Left forelimb (tissue), 1 donor: ENCODE measurements at regions not wholly inside any gene's neighbourhood (a gene's known extent, or its start where the extent isn't known, plus 50 kb on each side); places are given as distances from the start of the nearest gene placed in this dataset.

Experiments
- DNase-seq: peaks from one replicate; pipeline ENCODE4 v3.0.0-alpha.2; 2018; ENCODE audit warnings: low spot score

- DNase-seq, result no peak
Observed at GRCh38 chr7:386385-386784, 96.4 kb downstream of the FOXL3 start.

- peak; percentile 58 for DNase-seq
Observed at GRCh38 chr7:387132-388022, 97.4 kb downstream of the FOXL3 start.

DNA sequence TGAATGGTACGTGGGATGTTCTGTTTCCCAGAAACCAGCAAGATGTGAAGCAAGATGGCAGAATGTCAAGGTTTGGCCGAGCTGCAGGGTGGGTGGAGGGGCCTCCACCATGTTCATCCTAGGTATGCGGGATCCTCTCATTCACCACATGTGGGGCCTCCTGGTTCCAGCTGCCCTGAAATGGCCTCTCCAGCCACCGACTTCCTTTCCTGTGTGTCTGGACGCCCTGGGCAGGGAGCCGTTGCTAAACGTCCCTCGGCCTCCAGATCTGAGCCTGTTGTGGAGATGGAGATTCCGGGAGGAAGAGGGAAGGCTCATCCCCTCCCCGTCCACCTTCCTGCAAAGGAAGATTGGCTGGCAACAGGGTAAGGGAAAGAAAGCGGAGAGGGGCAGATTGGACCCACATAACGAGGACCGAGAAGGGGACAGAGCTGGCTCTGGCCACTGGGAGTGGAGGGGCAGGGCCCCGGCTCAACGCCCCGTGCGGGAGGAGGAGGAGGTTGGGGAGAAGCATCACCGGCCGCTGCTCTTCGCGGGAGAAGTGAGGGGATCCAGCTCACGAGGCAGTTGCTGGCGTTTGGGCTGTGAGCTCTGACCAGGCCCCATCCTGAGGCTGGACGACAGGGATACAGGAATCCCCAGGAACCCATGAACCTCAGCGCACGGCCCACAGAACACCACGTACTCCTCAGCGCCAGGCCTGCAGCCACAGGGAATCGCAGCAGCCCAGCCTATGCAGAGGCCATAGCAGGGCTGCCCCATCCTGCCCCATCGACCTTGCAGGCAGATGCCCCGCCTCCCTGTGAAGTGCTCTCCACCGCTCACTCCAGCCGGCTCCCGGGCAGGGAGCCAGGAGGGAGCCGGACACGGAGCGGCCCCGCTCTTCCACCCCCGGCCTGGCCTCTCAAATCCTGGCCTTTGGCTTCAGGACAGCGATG is 98.3 kb downstream of the FOXL3 start:
- DNase-seq, result peak; percentile 57

GRCh38 chr7:388961-389701 is 99.2 kb downstream of the FOXL3 start:
- peak; percentile 60 for DNase-seq

DNA sequence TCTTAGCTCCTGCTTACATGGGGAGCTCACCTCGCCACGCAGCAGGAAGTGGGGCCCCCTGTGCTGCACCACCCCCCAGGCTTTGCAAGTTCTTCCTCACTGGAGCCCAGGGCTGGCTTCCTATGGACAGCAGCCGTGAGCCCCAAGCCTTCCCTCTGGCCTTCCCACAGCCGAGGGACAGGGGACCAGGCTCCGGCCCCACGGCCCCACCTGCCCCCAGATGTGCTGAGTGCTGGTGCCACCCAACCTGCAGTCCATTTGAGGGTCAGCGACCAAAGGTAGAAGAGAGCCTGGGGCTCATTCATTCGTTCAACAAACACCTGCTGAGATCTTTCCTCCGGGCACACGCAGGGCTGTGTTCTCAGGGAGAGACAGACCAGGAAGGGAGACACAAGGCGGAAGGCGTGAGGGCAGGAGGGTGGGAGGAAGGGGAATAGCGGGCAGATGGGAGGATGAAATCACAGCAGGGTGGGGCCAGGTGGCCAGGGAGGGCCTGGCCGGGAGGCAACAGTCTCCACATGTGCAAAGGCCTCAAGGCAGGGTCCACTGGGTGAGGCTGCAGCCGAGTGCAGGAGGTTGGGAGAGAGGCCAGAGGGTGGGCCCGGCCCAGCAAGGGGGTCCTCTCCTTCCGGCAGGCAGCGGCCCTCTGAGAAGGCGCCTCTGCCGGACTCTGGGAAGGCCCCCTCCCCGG is 100.1 kb downstream of the FOXL3 start:
- peak; percentile 59 for DNase-seq

DNA sequence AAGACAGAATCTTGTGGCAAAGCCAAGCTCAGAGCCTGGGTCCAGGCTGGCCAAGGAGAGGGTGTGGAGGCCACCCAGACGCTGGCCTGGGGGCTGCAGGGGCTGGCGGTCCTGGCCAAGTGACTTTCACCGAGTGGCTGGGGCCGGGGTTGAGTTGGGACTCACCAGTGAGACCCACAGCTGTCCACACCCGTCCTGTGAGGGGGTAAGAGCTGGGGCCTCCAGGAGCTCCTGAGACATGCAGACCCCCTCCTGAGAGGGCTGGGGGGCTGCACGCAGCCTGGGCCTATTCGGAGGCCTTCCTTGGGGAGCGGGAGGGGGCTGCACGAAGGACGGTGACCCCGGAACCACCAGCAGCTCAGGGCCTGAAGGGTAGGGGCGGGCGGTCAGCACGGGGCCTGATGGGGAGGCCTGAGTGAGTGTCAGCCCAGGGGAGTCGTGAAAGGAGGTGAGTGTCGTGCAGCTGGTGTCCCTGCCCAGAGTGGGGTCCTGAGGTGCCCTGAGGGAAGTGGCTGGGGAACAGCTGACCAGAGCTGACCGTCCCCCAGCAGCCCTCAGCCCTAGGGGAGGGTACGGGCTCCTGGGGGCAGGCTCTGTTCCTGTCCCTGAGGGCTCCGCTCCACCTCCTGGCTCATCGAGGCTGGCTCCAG is 100.9 kb downstream of the FOXL3 start:
- DNase-seq, result peak; percentile 59

DNA sequence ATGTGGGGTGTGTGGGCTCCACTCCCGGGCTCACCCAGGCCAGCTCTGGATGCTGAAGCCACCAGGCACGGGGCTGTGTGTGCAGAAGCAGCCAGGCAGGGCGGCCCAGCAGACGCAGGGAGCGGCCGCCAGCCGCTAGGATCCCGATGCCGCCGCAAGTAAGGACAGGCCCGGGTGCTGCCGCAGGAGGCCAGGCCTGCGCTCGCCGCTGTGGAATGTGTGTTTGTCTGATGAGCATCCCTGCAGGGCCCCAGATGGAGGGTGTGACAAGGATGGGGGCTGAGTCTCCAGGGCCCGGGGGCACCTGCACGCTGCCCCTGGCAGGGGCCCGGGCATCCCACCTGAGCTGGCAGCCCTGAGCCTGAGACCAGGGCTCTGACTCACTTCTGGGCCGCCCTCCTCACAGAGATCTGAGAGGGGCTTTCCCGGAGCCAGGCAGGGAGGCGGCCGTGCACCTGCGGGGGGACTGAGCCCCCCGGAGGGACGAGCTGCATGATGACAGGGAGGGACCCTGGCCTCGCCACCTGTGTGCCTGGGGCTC is 101.5 kb downstream of the FOXL3 start:
- peak; percentile 54 for DNase-seq

DNA sequence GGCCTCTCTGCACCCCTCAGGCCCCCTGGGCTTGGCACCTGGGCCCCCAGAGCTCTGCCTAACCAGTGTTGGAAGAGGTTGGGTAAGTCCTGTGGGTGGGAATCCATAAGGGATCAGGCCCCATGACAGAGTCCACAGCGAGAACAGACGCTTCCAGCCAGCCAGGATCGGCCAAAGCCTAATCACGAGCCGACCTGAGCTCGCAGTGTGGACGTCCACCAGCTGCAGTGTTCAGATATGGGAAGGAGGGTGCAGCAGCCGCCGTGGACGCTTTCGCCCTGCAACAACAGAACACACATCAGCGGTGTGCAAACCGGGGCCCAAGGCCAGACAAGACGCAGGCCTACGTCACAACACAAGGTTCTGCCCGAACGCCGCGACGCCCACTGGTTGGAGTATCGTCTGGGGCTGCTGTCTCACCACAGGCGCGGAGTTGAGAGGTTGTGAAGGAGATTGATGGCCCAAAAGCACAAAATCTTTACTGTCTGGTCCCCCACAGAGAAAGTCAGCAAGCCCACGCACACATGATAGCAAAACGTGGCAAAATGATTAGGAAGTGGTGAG is 102.1 kb downstream of the FOXL3 start:
- peak; percentile 63 for DNase-seq

DNA sequence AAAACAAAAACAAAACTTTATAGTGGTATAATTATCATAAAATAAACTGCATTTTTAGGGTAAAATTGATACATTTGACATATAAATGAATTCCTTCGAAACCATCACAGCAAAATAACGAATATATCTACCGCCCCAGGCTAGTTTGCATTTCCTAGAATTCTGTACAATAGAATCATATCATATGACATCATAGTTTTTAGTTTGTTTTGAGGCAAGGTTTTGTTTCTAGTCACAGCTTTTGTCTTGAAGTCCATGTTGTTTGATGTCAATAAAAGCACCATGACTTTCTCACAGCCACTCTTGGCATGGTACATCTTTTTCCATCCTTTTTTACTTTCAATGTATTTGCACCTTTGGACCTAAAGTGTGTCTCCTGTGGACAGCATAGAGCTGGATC is 102.9 kb downstream of the FOXL3 start:
- no peak for DNase-seq

- DNase-seq, result no peak
Observed at GRCh38 chr7:395643-396042, 105.7 kb downstream of the FOXL3 start.

DNA sequence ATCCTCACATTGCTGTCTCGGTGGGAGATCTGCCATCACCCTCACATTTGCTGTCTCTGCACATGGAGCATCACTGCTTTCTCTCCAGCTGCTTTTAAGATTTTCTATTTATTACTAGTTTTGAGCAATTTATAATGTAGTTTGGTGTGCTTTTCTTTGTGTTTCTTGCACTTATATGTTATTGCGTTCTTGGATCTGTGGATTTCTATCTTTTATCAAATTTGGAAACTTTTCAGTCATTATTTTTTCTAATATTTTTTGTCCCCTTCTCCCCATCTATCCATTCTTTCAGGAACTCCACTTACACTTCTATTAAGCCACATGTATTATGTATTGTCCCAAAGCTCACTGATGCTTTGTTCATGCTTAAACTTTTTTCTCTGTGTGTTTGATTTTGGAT is 108.9 kb downstream of the FOXL3 start:
- no peak for DNase-seq

DNA sequence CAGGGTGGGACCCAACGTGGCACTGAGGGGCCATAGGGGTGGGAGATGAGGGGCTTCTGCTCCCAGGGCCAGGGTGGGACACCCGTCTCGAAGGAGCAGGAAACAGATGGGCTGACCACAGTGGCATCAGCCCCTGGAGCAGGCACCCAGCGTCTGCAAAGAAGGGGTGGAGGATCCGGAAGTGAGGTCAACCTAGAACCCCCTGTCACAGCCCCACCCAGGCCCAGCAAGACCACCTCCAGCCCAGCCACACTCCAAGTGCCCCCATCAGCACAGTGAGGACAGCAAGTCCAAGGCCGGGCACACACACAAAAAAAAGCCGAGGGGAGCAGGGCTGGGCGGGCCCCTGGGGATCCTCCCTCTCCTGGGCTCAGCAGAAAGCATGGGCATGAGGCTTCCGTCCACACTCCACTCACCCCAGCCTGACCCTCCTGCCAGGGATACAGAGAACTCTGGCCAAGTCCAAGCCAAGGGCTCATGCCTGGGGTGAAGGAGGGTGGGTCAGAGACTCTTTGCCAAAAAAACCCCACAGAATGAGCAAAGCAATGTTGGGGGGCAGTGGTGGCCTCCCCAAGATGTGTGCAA is 111.0 kb downstream of the FOXL3 start:
- DNase-seq, result no peak

GRCh38 chr7:401495-401894 is 111.5 kb downstream of the FOXL3 start:
- peak; percentile 54 for DNase-seq

GRCh38 chr7:404812-405488 is 114.7 kb downstream of the PDGFA start:
- peak; percentile 55 for DNase-seq

DNA sequence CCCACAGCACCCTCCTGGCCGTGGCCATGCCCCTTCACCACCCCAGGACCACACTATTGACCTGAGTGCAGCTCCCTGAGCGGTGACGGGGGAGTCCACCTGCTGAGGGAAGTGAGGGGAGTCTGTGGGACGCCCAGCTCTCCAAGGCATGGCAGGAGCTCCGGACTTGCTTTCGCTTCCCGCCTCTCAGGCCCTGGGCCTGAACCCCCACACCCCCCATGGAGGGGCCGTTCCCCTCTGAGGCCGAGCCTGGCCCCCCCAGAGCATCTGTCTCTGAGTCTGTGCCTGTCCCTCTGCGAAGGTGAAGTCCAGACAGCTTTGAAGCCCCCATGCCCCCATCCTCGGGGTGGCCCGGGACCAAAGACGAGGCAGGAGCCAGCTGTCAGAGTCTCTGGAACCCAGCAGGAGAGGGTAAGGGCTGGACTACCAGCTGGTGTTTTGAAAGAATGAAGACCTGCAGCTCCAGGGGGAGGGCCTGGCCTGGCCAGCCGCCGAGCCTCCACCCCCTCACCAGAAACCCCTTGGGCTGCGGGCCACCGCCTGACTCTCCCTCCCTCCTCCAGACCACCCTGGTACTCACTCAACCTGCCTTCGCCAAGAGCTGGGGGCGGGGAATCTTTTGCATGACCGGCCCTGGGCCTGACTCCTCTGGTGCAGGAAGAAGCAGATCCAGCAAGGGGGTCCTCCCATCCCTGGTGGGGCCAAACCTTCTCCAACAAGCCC is 114.0 kb downstream of the PDGFA start:
- peak; percentile 65 for DNase-seq

GRCh38 chr7:407721-408539 is 111.7 kb downstream of the PDGFA start:
- peak; percentile 53 for DNase-seq

GRCh38 chr7:408751-409311 is 110.8 kb downstream of the PDGFA start:
- DNase-seq, result peak; percentile 59
